HG02973 (cell line): ENCODE measurements at regions not wholly inside any gene's neighbourhood (a gene's known extent, or its start where the extent isn't known, plus 50 kb on each side); places are given as distances from the start of the nearest gene placed in this dataset.
"Not testable (repeated sequence)": the region's sequence is repeated elsewhere in the genome, so short reads cannot be mapped to it uniquely, and the experiment has no call there.

Experiments used
- ATAC-seq: cut with Tn5 transposase; IDR thresholded peaks from one replicate; pipeline ENCODE4 v1.9.1; 2021; ENCODE audit warnings: moderate library complexity; ENCODE audit not compliant: unreplicated experiment

- ATAC-seq = no peak
These were observed 365.5 kb upstream of the KLHL29 start for GRCh38 chr2:23019476-23019875.

GRCh38 chr2:23020659-23021058 lies 364.3 kb upstream of the KLHL29 start:
- ATAC-seq = no peak

GRCh38 chr2:23021311-23022120 lies 363.5 kb upstream of the KLHL29 start:
- ATAC-seq = no peak

- no peak for ATAC-seq
These were observed 361.3 kb upstream of the KLHL29 start for GRCh38 chr2:23023722-23024121.

GRCh38 chr2:23026671-23027070 lies 358.3 kb upstream of the KLHL29 start:
- ATAC-seq = no peak

GRCh38 chr2:23027396-23027795 lies 357.6 kb upstream of the KLHL29 start:
- no peak for ATAC-seq

GRCh38 chr2:23028106-23028505 lies 356.9 kb upstream of the KLHL29 start:
- no peak for ATAC-seq

GRCh38 chr2:23029111-23029510 lies 355.9 kb upstream of the KLHL29 start:
- ATAC-seq = no peak

- ATAC-seq = no peak
These were observed 355.0 kb upstream of the KLHL29 start for GRCh38 chr2:23029951-23030350.

GRCh38 chr2:23034996-23035395 lies 350.0 kb upstream of the KLHL29 start:
- no peak for ATAC-seq

GRCh38 chr2:23036629-23037028 lies 348.4 kb upstream of the KLHL29 start:
- no peak for ATAC-seq

- ATAC-seq = no peak
These were observed 347.4 kb upstream of the KLHL29 start for GRCh38 chr2:23037596-23037995.

GRCh38 chr2:23041443-23041842 lies 343.5 kb upstream of the KLHL29 start:
- no peak for ATAC-seq

- no peak for ATAC-seq
These were observed 342.6 kb upstream of the KLHL29 start for GRCh38 chr2:23042216-23042906.

- no peak for ATAC-seq
These were observed 334.6 kb upstream of the KLHL29 start for GRCh38 chr2:23050388-23050787.

GRCh38 chr2:23053601-23054000 lies 331.4 kb upstream of the KLHL29 start:
- ATAC-seq = no peak

- no peak for ATAC-seq
These were observed 329.7 kb upstream of the KLHL29 start for GRCh38 chr2:23055251-23055650.

- ATAC-seq = not testable (repeated sequence)
These were observed 328.1 kb upstream of the KLHL29 start for GRCh38 chr2:23056846-23057245.

GRCh38 chr2:23058435-23058834 lies 326.5 kb upstream of the KLHL29 start:
- ATAC-seq = no peak

GRCh38 chr2:23065210-23065609 lies 319.8 kb upstream of the KLHL29 start:
- ATAC-seq = no peak

- no peak for ATAC-seq
These were observed 319.0 kb upstream of the KLHL29 start for GRCh38 chr2:23065936-23066335.

GRCh38 chr2:23066686-23067085 lies 318.3 kb upstream of the KLHL29 start:
- ATAC-seq = no peak
